HEK293T (cell line): ENCODE measurements at regions not wholly inside any gene's neighbourhood (a gene's known extent, or its start where the extent isn't known, plus 50 kb on each side); places are given as distances from the start of the nearest gene placed in this dataset.

Experiments
- TARDBP ChIP-seq: fragments of 450-650 bp; IDR thresholded peaks from 2 replicates; pipeline ENCODE4 v1.6.1; 2016
- TF ChIP-seq, protein P1 (sequence below): fragments of 450-650 bp; IDR thresholded peaks from 2 replicates; pipeline ENCODE4 v1.6.1; 2016

DNA sequence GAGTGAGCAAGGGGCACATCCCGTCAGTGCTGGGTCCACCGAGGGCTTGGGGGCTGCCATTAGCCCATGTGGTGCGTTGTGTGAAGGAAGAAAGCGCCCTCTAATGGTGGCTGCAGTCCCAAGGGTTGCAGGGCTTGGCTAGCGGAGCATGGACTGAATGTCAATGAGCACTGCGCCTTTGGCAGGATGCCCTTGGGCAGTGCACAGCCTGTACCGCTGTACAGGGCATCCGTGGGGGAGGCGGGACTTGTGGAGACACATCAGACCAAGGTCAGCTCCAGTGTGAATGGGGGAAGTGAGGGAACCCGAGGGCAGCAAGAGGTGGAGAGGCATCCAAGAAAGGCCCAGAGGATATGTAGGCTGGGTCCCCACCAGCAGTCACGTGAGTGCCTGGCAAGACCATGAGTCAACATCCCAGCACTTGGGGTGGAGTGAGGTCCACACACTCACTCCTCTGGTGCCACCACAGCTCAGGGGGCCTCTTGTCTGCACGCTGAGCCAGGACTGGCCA lies 75.5 kb upstream of the MED9 start:
- TF ChIP-seq, protein P1, sequence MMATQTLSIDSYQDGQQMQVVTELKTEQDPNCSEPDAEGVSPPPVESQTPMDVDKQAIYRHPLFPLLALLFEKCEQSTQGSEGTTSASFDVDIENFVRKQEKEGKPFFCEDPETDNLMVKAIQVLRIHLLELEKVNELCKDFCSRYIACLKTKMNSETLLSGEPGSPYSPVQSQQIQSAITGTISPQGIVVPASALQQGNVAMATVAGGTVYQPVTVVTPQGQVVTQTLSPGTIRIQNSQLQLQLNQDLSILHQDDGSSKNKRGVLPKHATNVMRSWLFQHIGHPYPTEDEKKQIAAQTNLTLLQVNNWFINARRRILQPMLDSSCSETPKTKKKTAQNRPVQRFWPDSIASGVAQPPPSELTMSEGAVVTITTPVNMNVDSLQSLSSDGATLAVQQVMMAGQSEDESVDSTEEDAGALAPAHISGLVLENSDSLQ = no peak
- no peak for TF ChIP-seq TARDBP
